NT2/D1 (cell line): ENCODE measurements at regions not wholly inside any gene's neighbourhood (a gene's known extent, or its start where the extent isn't known, plus 50 kb on each side); places are given as distances from the start of the nearest gene placed in this dataset.

Experiments
- DNase-seq: peaks from one replicate; pipeline ENCODE4 v3.0.0-alpha.2; 2011; ENCODE audit warnings: low read depth, low spot score
- H3K27me3 ChIP-seq: 2 replicates; pipeline ENCODE4 v1.6.0; 2011; ENCODE audit warnings: mild to moderate bottlenecking; ENCODE audit not compliant: insufficient read length, insufficient read depth
- H3K36me3 ChIP-seq: 2 replicates; pipeline ENCODE4 v1.6.1; 2011; ENCODE audit warnings: mild to moderate bottlenecking, low read length, mixed read lengths; ENCODE audit not compliant: insufficient read depth, insufficient read length
- H3K4me1 ChIP-seq: 2 replicates; pipeline ENCODE4 v1.5.1; 2011; ENCODE audit not compliant: insufficient read depth, insufficient read length
- H3K4me3 ChIP-seq: 2 replicates; pipeline ENCODE4 v1.5.1; 2011; ENCODE audit warnings: low read depth; ENCODE audit not compliant: insufficient read length
- H3K9ac ChIP-seq: 2 replicates; pipeline ENCODE4 v1.6.0; 2011; ENCODE audit warnings: low read depth; ENCODE audit not compliant: insufficient read length
- H3K9me3 ChIP-seq: 2 replicates; pipeline ENCODE4 v1.5.1; 2011; ENCODE audit warnings: mild to moderate bottlenecking, low read length; ENCODE audit not compliant: insufficient read depth
- SUZ12 ChIP-seq: IDR thresholded peaks from 2 replicates; pipeline ENCODE4 v1.6.1; 2011; ENCODE audit not compliant: insufficient read length, insufficient read depth; ENCODE audit errors: extremely low read depth
- YY1 ChIP-seq: IDR thresholded peaks from 2 replicates; pipeline ENCODE4 v1.6.1; 2011; ENCODE audit not compliant: insufficient read length, insufficient read depth
- ZNF274 ChIP-seq: IDR thresholded peaks from 2 replicates; pipeline ENCODE4 v1.6.1; 2011; ENCODE audit warnings: mild to moderate bottlenecking, low read depth, low read length

GRCh38 chr5:54656261-54656728 is 138.7 kb downstream of the SNX18 start:
- no peak overlapping the region for H3K9ac ChIP-seq
- no peak for TF ChIP-seq ZNF274
- no peak for TF ChIP-seq YY1
- no peak for TF ChIP-seq SUZ12
- no peaks in the 10 kb centered on the region for H3K4me1 ChIP-seq
- no peaks in the 10 kb centered on the region for H3K27me3 ChIP-seq
- no peaks in the 10 kb centered on the region for H3K9me3 ChIP-seq
- no peaks in the 10 kb centered on the region for H3K36me3 ChIP-seq
- no peak for DNase-seq
- H3K4me3 ChIP-seq, result no peak overlapping the region

- no peak for TF ChIP-seq SUZ12
- TF ChIP-seq YY1, result no peak
- no peak for TF ChIP-seq ZNF274
- H3K4me1 ChIP-seq, result no peaks in the 10 kb centered on the region
- H3K9me3 ChIP-seq, result no peaks in the 10 kb centered on the region
- H3K9ac ChIP-seq, result no peak overlapping the region
- no peaks in the 10 kb centered on the region for H3K36me3 ChIP-seq
- DNase-seq, result no peak
- H3K27me3 ChIP-seq, result no peaks in the 10 kb centered on the region
- H3K4me3 ChIP-seq, result no peak overlapping the region
These were observed 138.2 kb downstream of the SNX18 start for GRCh38 chr5:54655761-54656160.

GRCh38 chr5:54655266-54655665 is 137.7 kb downstream of the SNX18 start:
- Histone ChIP-seq H3K9ac (no peak overlapping the region), H3K27me3 (no peaks in the 10 kb centered on the region), H3K36me3 (no peaks in the 10 kb centered on the region), H3K4me1 (no peaks in the 10 kb centered on the region), H3K9me3 (no peaks in the 10 kb centered on the region), H3K4me3 (no peak overlapping the region)
- TF ChIP-seq SUZ12, result no peak
- TF ChIP-seq ZNF274, result no peak
- TF ChIP-seq YY1, result no peak
- DNase-seq, result no peak

GRCh38 chr5:54653956-54654614 is 136.5 kb downstream of the SNX18 start:
- Histone ChIP-seq H3K27me3 (no peaks in the 10 kb centered on the region), H3K4me1 (no peaks in the 10 kb centered on the region), H3K9me3 (peaks cover 1% of the 10 kb centered on the region; the same call in 1 of the 2 replicates), H3K4me3 (no peak overlapping the region), H3K9ac (no peak overlapping the region), H3K36me3 (no peaks in the 10 kb centered on the region)
- DNase-seq, result no peak
- TF ChIP-seq ZNF274, result no peak

GRCh38 chr5:54651482-54652076 is 134.0 kb downstream of the SNX18 start:
- no peaks in the 10 kb centered on the region for H3K4me1 ChIP-seq
- no peaks in the 10 kb centered on the region for H3K36me3 ChIP-seq
- no peak for DNase-seq
- no peak overlapping the region for H3K9ac ChIP-seq
- H3K9me3 ChIP-seq, result peaks cover 10% of the 10 kb centered on the region; the same call in 1 of the 2 replicates
- no peak overlapping the region for H3K4me3 ChIP-seq
- H3K27me3 ChIP-seq, result no peaks in the 10 kb centered on the region
- no peak for TF ChIP-seq ZNF274
- TF ChIP-seq YY1, result no peak
- no peak for TF ChIP-seq SUZ12

- no peak overlapping the region for H3K9ac ChIP-seq
- DNase-seq, result no peak
- peaks cover 10% of the 10 kb centered on the region; the same call in 1 of the 2 replicates for H3K9me3 ChIP-seq
- TF ChIP-seq YY1 (no peak), ZNF274 (no peak), SUZ12 (no peak)
- no peaks in the 10 kb centered on the region for H3K4me1 ChIP-seq
- no peaks in the 10 kb centered on the region for H3K36me3 ChIP-seq
- no peaks in the 10 kb centered on the region for H3K27me3 ChIP-seq
- H3K4me3 ChIP-seq, result no peak overlapping the region
These were observed 131.5 kb downstream of the SNX18 start for GRCh38 chr5:54649041-54649504.

- Histone ChIP-seq H3K9me3 (peaks cover 10% of the 10 kb centered on the region; the same call in 1 of the 2 replicates), H3K27me3 (no peaks in the 10 kb centered on the region), H3K4me1 (no peaks in the 10 kb centered on the region), H3K9ac (no peak overlapping the region), H3K4me3 (no peak overlapping the region), H3K36me3 (no peaks in the 10 kb centered on the region)
- peak; percentile 18 for DNase-seq
- TF ChIP-seq ZNF274 (no peak), YY1 (no peak), SUZ12 (no peak)
These were observed 129.0 kb downstream of the SNX18 start for GRCh38 chr5:54646356-54647101.
